ENCODE measurements at regions not wholly inside any gene's neighbourhood (a gene's known extent, or its start where the extent isn't known, plus 50 kb on each side); places are given as distances from the start of the nearest gene placed in this dataset.

DNA sequence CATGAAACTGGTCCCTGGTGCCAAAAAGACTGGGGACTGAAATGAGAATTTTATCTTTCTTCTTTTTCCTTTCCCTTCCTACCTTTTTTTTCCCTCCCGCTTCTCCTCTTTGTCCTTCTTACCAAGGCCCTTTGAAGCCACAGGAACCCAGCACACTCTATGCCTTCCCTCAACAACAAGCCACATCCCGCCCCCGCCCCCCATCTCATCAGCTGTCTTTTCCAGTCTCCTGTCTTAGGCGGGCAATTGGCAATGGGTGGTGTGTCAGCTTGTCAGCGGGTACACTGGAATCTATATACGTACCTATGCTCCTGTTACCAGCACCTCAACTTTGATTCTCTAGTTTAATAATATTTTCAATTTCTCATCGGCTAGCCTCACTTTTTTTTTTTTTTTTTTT is 56.3 kb upstream of the CHD2 start:
- TF ChIP-seq CTCF (IDR thresholded peaks at IDR 0.05) (no peak), POLR2A (IDR thresholded peaks at IDR 0.05) (no peak)
